Mesendoderm (in vitro differentiated cells): ENCODE measurements at regions not wholly inside any gene's neighbourhood (a gene's known extent, or its start where the extent isn't known, plus 50 kb on each side); places are given as distances from the start of the nearest gene placed in this dataset.
"Not testable (repeated sequence)": the region's sequence is repeated elsewhere in the genome, so short reads cannot be mapped to it uniquely, and the experiment has no call there.

Source experiments
- DNase-seq: peaks from one replicate; pipeline ENCODE4 v3.0.0; 2013
- H2AK5ac ChIP-seq: 2 replicates; pipeline ENCODE4 v1.6.1; 2013; ENCODE audit warnings: low read length, inconsistent platforms
- H2BK120ac ChIP-seq: 2 replicates; pipeline ENCODE4 v1.6.1; 2013; ENCODE audit warnings: low read depth, mild to moderate bottlenecking, low read length, moderate library complexity, mixed read lengths
- H2BK15ac ChIP-seq: replicated peaks from 2 replicates; pipeline ENCODE4 v1.6.1; 2013; ENCODE audit warnings: low read depth, mild to moderate bottlenecking, moderate library complexity
- H2BK5ac ChIP-seq: 2 replicates; pipeline ENCODE4 v1.6.1; 2013; ENCODE audit warnings: low read length, inconsistent platforms
- H3K18ac ChIP-seq: 2 replicates; pipeline ENCODE4 v1.6.1; 2013; ENCODE audit warnings: mild to moderate bottlenecking, low read length, mixed read lengths
- H3K23ac ChIP-seq: one replicate; pipeline ENCODE4 v1.6.1; 2013; ENCODE audit warnings: low read length
- H3K27ac ChIP-seq: 2 replicates; pipeline ENCODE4 v1.5.1; 2013; ENCODE audit warnings: low read depth, mild to moderate bottlenecking, inconsistent platforms, low read length, moderate library complexity
- H3K27me3 ChIP-seq: 2 replicates; pipeline ENCODE4 v1.6.1; 2013; ENCODE audit warnings: low read length, control low read depth, mild to moderate bottlenecking, inconsistent platforms; ENCODE audit not compliant: insufficient read depth, poor library complexity
- H3K36me3 ChIP-seq: 2 replicates; pipeline ENCODE4 v1.6.1; 2013; ENCODE audit warnings: low read length, inconsistent platforms; ENCODE audit not compliant: control insufficient read depth, insufficient read depth
- H3K4ac ChIP-seq: one replicate; pipeline ENCODE4 v1.6.1; 2013; ENCODE audit warnings: low read depth, mild to moderate bottlenecking, low read length, moderate library complexity
- H3K4me1 ChIP-seq: 2 replicates; pipeline ENCODE4 v1.6.1; 2013; ENCODE audit warnings: low read depth, low read length, inconsistent platforms; ENCODE audit not compliant: control insufficient read depth
- H3K4me2 ChIP-seq: 2 replicates; pipeline ENCODE4 v1.6.1; 2013; ENCODE audit warnings: low read length
- H3K4me3 ChIP-seq: 2 replicates; pipeline ENCODE4 v1.5.1; 2013; ENCODE audit warnings: mild to moderate bottlenecking, low read length
- H3K56ac ChIP-seq: one replicate; pipeline ENCODE4 v1.6.1; 2013; ENCODE audit warnings: low read length
- H3K79me1 ChIP-seq: 2 replicates; pipeline ENCODE4 v1.6.1; 2013; ENCODE audit warnings: low read length, inconsistent platforms
- H3K79me2 ChIP-seq: 2 replicates; pipeline ENCODE4 v1.6.1; 2013; ENCODE audit warnings: mild to moderate bottlenecking, low read length; ENCODE audit not compliant: control insufficient read depth, insufficient read depth
- H3K9ac ChIP-seq: 2 replicates; pipeline ENCODE4 v1.6.1; 2013; ENCODE audit warnings: low read length, inconsistent platforms
- H4K5ac ChIP-seq: one replicate; pipeline ENCODE4 v1.6.1; 2013; ENCODE audit warnings: low read length
- H4K8ac ChIP-seq: one replicate; pipeline ENCODE4 v1.6.1; 2013; ENCODE audit warnings: low read depth, mild to moderate bottlenecking, control low read depth, low read length, moderate library complexity
- WGBS: extraction: QIAGEN DNeasy Blood & Tissue Kit; methylation state at CpG from one replicate; pipeline ENCODE4 v1.1.7; 2013; ENCODE audit warnings: low lambda C conversion rate, missing lambda C conversion rate; ENCODE audit not compliant: insufficient coverage; ENCODE audit errors: extremely low coverage; 5-methylcytosine and 5-hydroxymethylcytosine counted together

GRCh38 chr3:35295906-35296305, 343.4 kb upstream of the ARPP21 start:
- H3K9ac ChIP-seq: no peak overlapping the region
- H3K18ac ChIP-seq: no peak overlapping the region
- no peak overlapping the region for H3K4me2 ChIP-seq
- no peak overlapping the region for H3K56ac ChIP-seq
- no peaks in the 10 kb centered on the region for H3K27me3 ChIP-seq
- no peaks in the 10 kb centered on the region for H3K36me3 ChIP-seq
- H3K79me2 ChIP-seq: no peaks in the 10 kb centered on the region
- no peak overlapping the region for H2BK120ac ChIP-seq
- no peak overlapping the region for H2BK15ac ChIP-seq
- WGBS: no CpG with 5 or more reads among the region's 2 CpGs
- no peak overlapping the region for H2BK5ac ChIP-seq
- H3K27ac ChIP-seq: no peak overlapping the region
- H4K8ac ChIP-seq: no peak overlapping the region
- no peak overlapping the region for H3K4me3 ChIP-seq
- H3K79me1 ChIP-seq: no peaks in the 10 kb centered on the region
- H2AK5ac ChIP-seq: no peak overlapping the region
- no peaks in the 10 kb centered on the region for H3K4me1 ChIP-seq
- H4K5ac ChIP-seq: no peak overlapping the region
- H3K4ac ChIP-seq: no peak overlapping the region
- H3K23ac ChIP-seq: no peak overlapping the region
- no peak for DNase-seq

DNA sequence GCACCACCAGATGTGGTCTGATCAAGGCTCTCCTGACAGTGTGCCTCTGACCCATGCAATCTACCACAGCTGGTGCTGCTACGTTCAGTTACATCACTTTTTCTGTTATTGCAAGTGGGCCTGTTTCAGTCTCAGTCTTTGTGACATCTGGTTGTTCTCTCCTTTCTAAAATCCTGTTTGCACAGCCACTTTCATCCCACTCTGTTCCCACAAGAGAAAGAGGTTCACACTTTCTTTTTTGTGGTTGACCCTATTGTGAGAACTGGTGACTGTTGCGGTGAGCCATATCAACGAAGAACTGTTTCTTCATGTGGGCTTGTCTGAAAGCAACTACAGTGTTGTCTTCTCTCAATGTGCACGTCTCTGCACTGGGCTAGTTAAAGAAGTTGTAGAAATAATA, 342.8 kb upstream of the ARPP21 start:
- Histone ChIP-seq H2BK120ac (no peak overlapping the region), H2BK15ac (no peak overlapping the region), H3K9ac (no peak overlapping the region), H3K36me3 (no peaks in the 10 kb centered on the region), H2AK5ac (no peak overlapping the region), H3K23ac (no peak overlapping the region), H4K5ac (no peak overlapping the region), H3K18ac (no peak overlapping the region), H3K27ac (no peak overlapping the region), H3K4me3 (no peak overlapping the region), H3K4me1 (no peaks in the 10 kb centered on the region), H3K4me2 (no peak overlapping the region), H3K27me3 (no peaks in the 10 kb centered on the region), H4K8ac (no peak overlapping the region), H2BK5ac (no peak overlapping the region), H3K4ac (no peak overlapping the region), H3K56ac (no peak overlapping the region), H3K79me1 (no peaks in the 10 kb centered on the region), H3K79me2 (no peaks in the 10 kb centered on the region)
- WGBS: no CpG with 5 or more reads among the region's 4 CpGs
- no peak for DNase-seq

DNA sequence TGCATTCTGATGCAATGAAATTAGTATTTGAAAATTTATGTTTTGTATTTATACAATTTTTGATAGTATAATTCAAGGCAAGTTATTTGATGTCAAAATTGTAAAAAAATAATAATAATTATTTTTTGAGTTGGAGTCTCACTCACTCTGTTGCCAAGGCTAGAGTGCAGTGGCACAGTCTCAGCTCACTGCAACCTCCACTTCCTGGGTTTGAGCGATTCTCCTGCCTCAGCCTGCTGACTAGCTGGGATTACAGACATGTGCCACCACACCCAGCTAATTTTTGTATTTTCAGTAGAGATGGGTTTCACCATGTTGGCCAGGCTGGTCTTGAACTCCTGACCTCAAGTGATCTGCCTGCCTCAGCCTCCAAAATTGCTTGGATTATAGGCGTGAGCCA, 342.4 kb upstream of the ARPP21 start:
- not testable (repeated sequence) for H4K5ac ChIP-seq, H2BK5ac ChIP-seq, H3K27ac ChIP-seq, H3K79me2 ChIP-seq, H3K4me1 ChIP-seq, H2BK120ac ChIP-seq, H2AK5ac ChIP-seq, H3K36me3 ChIP-seq, H3K9ac ChIP-seq, H3K23ac ChIP-seq, H3K27me3 ChIP-seq, H2BK15ac ChIP-seq, H3K18ac ChIP-seq, H3K56ac ChIP-seq, H4K8ac ChIP-seq, H3K4me3 ChIP-seq, H3K4me2 ChIP-seq, DNase-seq, H3K79me1 ChIP-seq, H3K4ac ChIP-seq
- WGBS: no CpG with 5 or more reads among the region's 2 CpGs

DNA sequence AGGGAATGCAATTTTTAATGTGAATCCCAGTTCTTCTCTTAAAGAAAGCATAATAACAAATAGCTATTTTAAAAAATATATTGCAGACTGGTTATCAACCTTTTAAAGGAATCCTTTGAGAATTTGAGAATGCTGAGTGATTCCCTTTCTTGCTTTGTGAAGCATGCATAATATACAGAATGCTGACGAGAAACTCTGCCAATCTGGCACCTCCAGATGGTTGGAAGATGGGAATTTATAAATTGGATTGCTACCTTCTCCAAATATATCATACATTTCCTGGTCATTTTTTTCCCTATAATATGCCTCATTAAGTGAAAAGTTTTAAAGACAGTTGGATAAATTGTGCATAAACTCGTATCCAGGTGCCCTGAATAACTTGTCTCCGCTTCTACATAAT, 333.9 kb upstream of the ARPP21 start:
- H3K27ac ChIP-seq: no peak overlapping the region
- no peak overlapping the region for H2AK5ac ChIP-seq
- H3K36me3 ChIP-seq: no peaks in the 10 kb centered on the region
- H3K27me3 ChIP-seq: no peaks in the 10 kb centered on the region
- no peaks in the 10 kb centered on the region for H3K79me1 ChIP-seq
- H3K56ac ChIP-seq: no peak overlapping the region
- H3K4ac ChIP-seq: no peak overlapping the region
- H3K4me2 ChIP-seq: no peak overlapping the region
- DNase-seq: no peak
- H3K4me1 ChIP-seq: no peaks in the 10 kb centered on the region
- no peaks in the 10 kb centered on the region for H3K79me2 ChIP-seq
- no peak overlapping the region for H3K23ac ChIP-seq
- H2BK5ac ChIP-seq: no peak overlapping the region
- no peak overlapping the region for H3K4me3 ChIP-seq
- no peak overlapping the region for H3K18ac ChIP-seq
- no peak overlapping the region for H2BK120ac ChIP-seq
- H2BK15ac ChIP-seq: no peak overlapping the region
- no CpG with 5 or more reads among the region's 3 CpGs for WGBS
- H4K5ac ChIP-seq: no peak overlapping the region
- no peak overlapping the region for H4K8ac ChIP-seq
- H3K9ac ChIP-seq: no peak overlapping the region

- H2BK15ac ChIP-seq: no peak overlapping the region
- H2BK5ac ChIP-seq: no peak overlapping the region
- WGBS: no CpG with 5 or more reads among the region's 2 CpGs
- no peak overlapping the region for H3K4me3 ChIP-seq
- H3K4me1 ChIP-seq: no peaks in the 10 kb centered on the region
- H4K8ac ChIP-seq: no peak overlapping the region
- H3K36me3 ChIP-seq: no peaks in the 10 kb centered on the region
- H3K4ac ChIP-seq: no peak overlapping the region
- no peak overlapping the region for H3K18ac ChIP-seq
- no peak overlapping the region for H4K5ac ChIP-seq
- no peak overlapping the region for H2AK5ac ChIP-seq
- no peaks in the 10 kb centered on the region for H3K79me2 ChIP-seq
- H3K27ac ChIP-seq: no peak overlapping the region
- H3K79me1 ChIP-seq: no peaks in the 10 kb centered on the region
- H3K27me3 ChIP-seq: no peaks in the 10 kb centered on the region
- no peak overlapping the region for H3K56ac ChIP-seq
- no peak overlapping the region for H3K9ac ChIP-seq
- no peak overlapping the region for H3K4me2 ChIP-seq
- DNase-seq: no peak
- H2BK120ac ChIP-seq: no peak overlapping the region
- no peak overlapping the region for H3K23ac ChIP-seq
Measured at GRCh38 chr3:35307296-35307695, 332.0 kb upstream of the ARPP21 start.

GRCh38 chr3:35316841-35317240, 322.5 kb upstream of the ARPP21 start:
- H4K5ac ChIP-seq, H3K36me3 ChIP-seq, H2AK5ac ChIP-seq, H3K4ac ChIP-seq, DNase-seq, H2BK15ac ChIP-seq, H3K27me3 ChIP-seq, H3K56ac ChIP-seq, H3K79me1 ChIP-seq, H4K8ac ChIP-seq, H3K9ac ChIP-seq, H3K4me3 ChIP-seq, H3K23ac ChIP-seq, H3K27ac ChIP-seq, H3K79me2 ChIP-seq, H2BK5ac ChIP-seq, H3K4me2 ChIP-seq, H3K4me1 ChIP-seq, H2BK120ac ChIP-seq, H3K18ac ChIP-seq: not testable (repeated sequence)
- no CpG with 5 or more reads among the region's 2 CpGs for WGBS
